Liver (tissue), 3 donors: ENCODE measurements at regions not wholly inside any gene's neighbourhood (a gene's known extent, or its start where the extent isn't known, plus 50 kb on each side); places are given as distances from the start of the nearest gene placed in this dataset.

Experiments
- EGR1 ChIP-seq, 2 donors: IDR thresholded peaks; 2 replicates each; pipeline ENCODE4 v1.6.1; 2016 to 2018; ENCODE audit warnings: antibody characterized with exemption in 2 of 2, low read depth in 2 of 2
- GABPA ChIP-seq, 2 donors: IDR thresholded peaks in 1 of 2; conservative IDR thresholded peaks in 1 of 2; 2 replicates each; pipeline ENCODE4 v1.6.1; 2016; ENCODE audit warnings: antibody characterized with exemption in 2 of 2, mild to moderate bottlenecking in 1 of 2, moderate library complexity in 1 of 2
- JUND ChIP-seq, 2 donors: IDR thresholded peaks; 2 replicates each; pipeline ENCODE4 v1.6.1; 2016; ENCODE audit warnings: antibody characterized with exemption in 2 of 2
- RAD21 ChIP-seq, 2 donors: IDR thresholded peaks; 2 replicates each; pipeline ENCODE4 v1.6.1; 2016; ENCODE audit warnings: antibody characterized with exemption in 2 of 2, mild to moderate bottlenecking in 2 of 2
- TAF1 ChIP-seq: conservative IDR thresholded peaks from 2 replicates; pipeline ENCODE4 v1.6.1; 2016; ENCODE audit warnings: antibody characterized with exemption, mild to moderate bottlenecking
- TF ChIP-seq, protein P1 (sequence below): fragments of 150-350 bp; IDR thresholded peaks from 2 replicates; pipeline ENCODE4 v1.5.1; 2017; ENCODE audit warnings: improper control_type of control experiment, low read depth, low read length; ENCODE audit not compliant: missing input control
- TF ChIP-seq, protein P2 (sequence below): IDR thresholded peaks from 2 replicates; pipeline ENCODE4 v1.6.1; 2016; ENCODE audit warnings: antibody characterized with exemption
- TF ChIP-seq, protein P3 (sequence below): IDR thresholded peaks from 2 replicates; pipeline ENCODE4 v1.6.1; 2016; ENCODE audit warnings: antibody characterized with exemption, mild to moderate bottlenecking
- TF ChIP-seq, protein P4 (sequence below): IDR thresholded peaks from 2 replicates; pipeline ENCODE4 v1.6.1; 2016; ENCODE audit warnings: antibody characterized with exemption
- donor health status: healthy.
- donor health status: healthy.

DNA sequence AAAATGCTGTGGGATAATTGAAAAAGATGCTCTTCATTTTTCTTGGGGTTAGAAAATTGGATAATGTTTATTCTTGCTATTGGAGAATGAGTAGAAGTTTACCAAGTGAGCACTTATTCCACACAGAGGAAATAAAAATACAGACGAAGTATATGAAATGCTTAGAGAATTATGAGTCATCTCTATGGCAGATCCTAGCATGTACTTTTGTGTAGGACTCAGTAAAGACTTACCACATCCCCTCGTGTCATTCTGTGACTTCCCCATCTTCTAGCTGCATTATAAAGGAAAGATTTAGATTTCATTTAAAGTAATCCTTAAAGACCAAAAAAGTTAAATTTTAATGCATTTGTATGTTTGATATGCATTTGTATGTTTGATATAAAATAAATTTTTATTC, 685.6 kb downstream of the TBC1D32 start:
- TF ChIP-seq, protein P1, sequence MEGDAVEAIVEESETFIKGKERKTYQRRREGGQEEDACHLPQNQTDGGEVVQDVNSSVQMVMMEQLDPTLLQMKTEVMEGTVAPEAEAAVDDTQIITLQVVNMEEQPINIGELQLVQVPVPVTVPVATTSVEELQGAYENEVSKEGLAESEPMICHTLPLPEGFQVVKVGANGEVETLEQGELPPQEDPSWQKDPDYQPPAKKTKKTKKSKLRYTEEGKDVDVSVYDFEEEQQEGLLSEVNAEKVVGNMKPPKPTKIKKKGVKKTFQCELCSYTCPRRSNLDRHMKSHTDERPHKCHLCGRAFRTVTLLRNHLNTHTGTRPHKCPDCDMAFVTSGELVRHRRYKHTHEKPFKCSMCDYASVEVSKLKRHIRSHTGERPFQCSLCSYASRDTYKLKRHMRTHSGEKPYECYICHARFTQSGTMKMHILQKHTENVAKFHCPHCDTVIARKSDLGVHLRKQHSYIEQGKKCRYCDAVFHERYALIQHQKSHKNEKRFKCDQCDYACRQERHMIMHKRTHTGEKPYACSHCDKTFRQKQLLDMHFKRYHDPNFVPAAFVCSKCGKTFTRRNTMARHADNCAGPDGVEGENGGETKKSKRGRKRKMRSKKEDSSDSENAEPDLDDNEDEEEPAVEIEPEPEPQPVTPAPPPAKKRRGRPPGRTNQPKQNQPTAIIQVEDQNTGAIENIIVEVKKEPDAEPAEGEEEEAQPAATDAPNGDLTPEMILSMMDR, result no peak
- TF ChIP-seq GABPA (IDR thresholded peaks at IDR 0.05 in 1 of 2, conservative IDR thresholded peaks at IDR 0.05 in 1 of 2) (no peak), RAD21 (IDR thresholded peaks at IDR 0.05) (no peak), TAF1 (no peak), JUND (IDR thresholded peaks at IDR 0.05) (no peak), EGR1 (IDR thresholded peaks at IDR 0.05; ENCODE audit: low read depth in 2 of 2) (no peak)
- TF ChIP-seq, protein P2, sequence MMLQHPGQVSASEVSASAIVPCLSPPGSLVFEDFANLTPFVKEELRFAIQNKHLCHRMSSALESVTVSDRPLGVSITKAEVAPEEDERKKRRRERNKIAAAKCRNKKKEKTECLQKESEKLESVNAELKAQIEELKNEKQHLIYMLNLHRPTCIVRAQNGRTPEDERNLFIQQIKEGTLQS, result no peak
- TF ChIP-seq, protein P3, sequence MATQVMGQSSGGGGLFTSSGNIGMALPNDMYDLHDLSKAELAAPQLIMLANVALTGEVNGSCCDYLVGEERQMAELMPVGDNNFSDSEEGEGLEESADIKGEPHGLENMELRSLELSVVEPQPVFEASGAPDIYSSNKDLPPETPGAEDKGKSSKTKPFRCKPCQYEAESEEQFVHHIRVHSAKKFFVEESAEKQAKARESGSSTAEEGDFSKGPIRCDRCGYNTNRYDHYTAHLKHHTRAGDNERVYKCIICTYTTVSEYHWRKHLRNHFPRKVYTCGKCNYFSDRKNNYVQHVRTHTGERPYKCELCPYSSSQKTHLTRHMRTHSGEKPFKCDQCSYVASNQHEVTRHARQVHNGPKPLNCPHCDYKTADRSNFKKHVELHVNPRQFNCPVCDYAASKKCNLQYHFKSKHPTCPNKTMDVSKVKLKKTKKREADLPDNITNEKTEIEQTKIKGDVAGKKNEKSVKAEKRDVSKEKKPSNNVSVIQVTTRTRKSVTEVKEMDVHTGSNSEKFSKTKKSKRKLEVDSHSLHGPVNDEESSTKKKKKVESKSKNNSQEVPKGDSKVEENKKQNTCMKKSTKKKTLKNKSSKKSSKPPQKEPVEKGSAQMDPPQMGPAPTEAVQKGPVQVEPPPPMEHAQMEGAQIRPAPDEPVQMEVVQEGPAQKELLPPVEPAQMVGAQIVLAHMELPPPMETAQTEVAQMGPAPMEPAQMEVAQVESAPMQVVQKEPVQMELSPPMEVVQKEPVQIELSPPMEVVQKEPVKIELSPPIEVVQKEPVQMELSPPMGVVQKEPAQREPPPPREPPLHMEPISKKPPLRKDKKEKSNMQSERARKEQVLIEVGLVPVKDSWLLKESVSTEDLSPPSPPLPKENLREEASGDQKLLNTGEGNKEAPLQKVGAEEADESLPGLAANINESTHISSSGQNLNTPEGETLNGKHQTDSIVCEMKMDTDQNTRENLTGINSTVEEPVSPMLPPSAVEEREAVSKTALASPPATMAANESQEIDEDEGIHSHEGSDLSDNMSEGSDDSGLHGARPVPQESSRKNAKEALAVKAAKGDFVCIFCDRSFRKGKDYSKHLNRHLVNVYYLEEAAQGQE, result no peak
- TF ChIP-seq, protein P4, sequence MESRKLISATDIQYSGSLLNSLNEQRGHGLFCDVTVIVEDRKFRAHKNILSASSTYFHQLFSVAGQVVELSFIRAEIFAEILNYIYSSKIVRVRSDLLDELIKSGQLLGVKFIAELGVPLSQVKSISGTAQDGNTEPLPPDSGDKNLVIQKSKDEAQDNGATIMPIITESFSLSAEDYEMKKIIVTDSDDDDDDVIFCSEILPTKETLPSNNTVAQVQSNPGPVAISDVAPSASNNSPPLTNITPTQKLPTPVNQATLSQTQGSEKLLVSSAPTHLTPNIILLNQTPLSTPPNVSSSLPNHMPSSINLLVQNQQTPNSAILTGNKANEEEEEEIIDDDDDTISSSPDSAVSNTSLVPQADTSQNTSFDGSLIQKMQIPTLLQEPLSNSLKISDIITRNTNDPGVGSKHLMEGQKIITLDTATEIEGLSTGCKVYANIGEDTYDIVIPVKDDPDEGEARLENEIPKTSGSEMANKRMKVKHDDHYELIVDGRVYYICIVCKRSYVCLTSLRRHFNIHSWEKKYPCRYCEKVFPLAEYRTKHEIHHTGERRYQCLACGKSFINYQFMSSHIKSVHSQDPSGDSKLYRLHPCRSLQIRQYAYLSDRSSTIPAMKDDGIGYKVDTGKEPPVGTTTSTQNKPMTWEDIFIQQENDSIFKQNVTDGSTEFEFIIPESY, result no peak
